Inferior parietal cortex (tissue), 1 donor: ENCODE measurements at regions not wholly inside any gene's neighbourhood (a gene's known extent, or its start where the extent isn't known, plus 50 kb on each side); places are given as distances from the start of the nearest gene placed in this dataset.
A peak's percentile ranks its signal among the peaks of the same experiment; 100 is the strongest.

Experiments
- DNase-seq: peaks from one replicate; pipeline ENCODE4 v3.0.0-alpha.2; 2016; ENCODE audit errors: extremely low spot score

DNA sequence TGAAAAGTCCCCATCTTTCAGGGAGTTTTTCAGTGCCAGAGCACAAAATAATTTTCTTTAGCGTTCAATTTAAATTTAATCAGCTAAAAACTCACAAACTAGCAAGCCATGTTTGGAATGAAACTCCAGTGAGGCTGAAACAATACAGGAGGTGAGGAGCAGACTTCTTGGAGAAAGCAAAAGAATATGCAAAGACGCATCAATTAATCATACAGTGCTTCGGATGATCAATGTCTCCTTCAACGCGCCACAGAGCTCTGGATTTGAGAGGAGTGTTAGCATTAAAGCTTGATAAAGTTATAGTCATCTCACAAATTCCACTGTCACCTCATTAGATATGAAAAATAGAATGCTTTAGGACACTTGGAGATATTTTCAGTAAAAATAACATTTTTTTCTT, 248.0 kb downstream of the WDR11 start:
- DNase-seq: no peak

DNA sequence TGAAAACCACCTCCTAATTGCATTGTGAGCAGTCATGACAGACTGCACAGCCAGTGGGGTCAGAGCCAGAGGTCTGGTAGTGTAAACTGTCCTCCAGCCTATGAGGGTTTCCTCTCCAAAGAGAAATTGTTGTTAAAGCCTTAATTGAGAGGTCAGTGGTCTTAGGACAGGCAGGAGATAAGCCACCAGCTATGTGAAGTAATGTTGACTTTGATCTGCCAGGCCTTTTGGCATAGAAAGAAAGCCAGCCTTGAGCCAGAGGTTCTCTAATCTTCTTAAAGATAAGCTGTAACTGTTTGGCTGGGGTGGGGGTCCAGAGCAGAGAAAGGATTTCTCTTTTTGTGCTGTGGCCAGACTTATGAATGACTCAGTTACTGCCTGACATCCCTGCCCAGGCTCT, 248.4 kb downstream of the WDR11 start:
- DNase-seq: no peak

DNA sequence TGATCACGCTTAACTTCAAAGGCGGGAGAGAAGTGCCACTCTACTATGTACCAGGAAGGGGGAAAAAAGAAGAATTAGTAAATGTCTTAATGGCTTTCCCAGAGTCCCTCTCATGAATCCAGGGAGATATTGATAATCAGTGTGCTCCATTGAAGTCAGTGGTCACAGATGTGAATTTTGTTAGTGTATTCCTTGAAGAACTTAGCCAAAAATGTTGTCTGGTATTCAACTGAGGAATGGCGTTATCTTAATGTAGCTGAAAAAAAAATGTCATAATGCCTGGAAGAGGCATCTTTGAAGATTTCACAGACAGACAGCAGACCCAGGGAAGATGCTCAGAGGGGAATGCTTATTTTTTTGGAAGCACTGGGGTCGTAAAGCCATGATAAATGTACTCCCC, 250.4 kb downstream of the WDR11 start:
- no peak for DNase-seq

DNA sequence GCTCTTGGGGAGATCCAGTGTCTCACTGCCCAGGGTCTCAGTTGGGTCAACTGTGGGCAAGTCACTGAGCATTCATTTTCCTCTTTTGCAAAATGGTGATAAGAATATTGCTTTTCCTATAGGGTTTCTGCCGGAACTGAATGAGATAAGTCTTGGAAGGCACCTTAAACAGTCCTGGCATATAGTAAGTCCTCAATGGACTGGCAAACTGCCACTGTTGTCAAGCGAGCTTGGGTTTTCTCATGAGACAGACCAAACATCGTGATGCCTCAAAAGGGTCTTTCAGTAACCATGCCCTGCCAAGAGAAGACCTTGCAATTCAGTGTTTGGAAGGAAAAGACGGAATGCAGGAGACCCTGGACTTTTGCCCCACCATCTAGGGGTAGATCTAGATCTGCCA, 251.5 kb downstream of the WDR11 start:
- no peak for DNase-seq

DNA sequence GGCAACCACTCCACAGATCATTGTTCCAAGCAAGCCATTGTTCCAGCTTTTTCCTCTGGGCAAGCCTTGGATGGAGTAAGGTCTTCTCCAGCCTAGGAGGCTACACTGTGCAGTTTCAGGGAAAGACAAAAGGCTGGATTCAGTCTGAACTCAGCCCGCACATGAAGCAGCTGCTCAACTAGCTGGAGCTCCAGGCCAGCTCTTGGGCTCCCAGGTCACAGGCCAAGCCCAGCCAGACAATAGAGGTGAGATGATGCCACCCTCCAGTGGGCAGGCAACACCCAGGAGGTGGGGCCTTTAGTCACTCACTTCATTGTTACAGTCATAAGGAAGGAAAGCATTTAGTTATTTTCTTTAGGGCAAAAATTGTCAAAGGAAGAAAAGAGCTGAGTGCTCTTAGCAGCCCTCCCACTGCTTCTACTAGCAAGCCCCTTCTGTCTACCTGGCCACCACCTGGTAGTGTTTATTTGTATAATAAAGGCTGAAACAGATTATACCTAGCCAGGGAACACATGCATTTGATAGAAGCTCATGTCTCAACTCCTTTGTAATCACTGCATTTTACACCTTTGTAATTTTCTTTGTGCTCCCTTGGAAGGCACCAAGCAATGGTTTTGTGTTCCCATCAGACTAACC, 253.4 kb downstream of the WDR11 start:
- DNase-seq: no peak

DNA sequence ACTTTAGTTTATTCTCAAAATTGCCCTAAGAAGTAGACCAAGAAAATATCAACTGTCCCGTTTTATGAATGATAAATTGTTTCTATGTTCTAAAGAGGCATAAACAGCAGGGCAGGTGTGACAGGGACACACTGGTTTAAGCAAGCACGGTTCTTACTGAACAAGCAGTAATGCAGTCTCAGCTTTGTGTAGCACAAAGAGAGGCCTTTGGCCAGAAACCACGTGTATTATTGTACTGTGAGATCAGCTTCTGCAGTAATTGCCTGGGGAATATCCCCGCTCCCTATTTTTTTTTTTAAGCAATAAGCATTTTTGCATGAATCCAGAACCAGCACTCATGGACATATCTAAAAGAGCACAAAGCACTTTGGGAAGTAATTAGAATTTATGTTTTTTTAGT, 255.4 kb downstream of the WDR11 start:
- DNase-seq: peak; percentile 35

DNA sequence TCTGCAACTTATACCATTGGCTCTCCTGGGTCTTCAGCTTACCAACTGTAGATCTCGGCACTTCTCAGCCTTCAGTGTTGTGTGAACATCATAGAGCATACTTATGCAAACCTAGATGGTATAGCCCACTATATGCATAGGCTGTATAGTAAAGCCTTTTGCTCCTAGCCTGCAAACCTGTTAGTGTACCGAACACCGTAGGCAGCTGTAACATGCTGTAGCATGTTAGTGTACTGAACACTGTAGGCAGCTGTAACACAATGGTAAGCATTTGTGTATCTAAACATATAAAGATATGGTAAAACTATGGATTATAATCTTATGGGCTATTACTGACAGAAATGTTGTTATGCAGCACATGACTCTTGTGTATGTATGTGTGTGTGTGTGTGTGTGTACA, 256.9 kb downstream of the WDR11 start:
- no peak for DNase-seq

DNA sequence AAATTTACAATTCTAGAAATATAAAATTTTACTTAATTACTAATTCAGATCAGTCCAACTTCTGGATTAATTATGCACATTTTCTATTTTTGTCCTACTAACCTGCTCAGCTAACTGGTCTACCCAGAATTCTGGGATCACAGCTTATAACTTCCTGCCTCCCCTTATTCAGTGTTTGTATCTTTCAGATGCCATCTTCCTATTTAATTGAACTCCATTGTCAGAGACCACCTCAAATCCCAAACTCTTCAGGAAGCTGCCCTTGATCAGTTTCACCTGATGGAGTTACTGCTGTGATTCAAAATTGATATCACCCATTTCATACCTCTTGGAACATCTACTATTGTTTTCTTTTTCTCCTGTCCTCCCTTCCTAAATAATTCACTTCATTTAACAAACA, 259.2 kb downstream of the WDR11 start:
- DNase-seq: no peak

DNA sequence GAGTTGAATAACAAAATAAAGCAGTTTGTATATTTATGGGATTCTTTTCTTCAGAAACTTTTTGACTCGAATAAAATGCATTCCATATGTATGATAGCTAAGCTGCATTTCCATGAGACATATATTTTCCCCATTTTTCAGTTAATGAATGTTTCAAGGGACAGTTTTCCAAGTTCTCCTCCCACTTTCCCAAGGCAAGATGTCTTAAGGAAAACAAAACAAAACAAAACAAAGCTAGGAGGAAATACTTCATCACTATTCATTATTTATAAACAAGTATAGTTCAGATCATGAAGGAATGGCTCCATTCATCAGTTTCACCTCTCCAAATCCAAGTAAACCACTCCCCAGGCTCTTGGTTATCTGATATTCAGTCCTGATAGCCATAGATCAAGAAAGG, 261.0 kb downstream of the WDR11 start:
- DNase-seq: no peak

DNA sequence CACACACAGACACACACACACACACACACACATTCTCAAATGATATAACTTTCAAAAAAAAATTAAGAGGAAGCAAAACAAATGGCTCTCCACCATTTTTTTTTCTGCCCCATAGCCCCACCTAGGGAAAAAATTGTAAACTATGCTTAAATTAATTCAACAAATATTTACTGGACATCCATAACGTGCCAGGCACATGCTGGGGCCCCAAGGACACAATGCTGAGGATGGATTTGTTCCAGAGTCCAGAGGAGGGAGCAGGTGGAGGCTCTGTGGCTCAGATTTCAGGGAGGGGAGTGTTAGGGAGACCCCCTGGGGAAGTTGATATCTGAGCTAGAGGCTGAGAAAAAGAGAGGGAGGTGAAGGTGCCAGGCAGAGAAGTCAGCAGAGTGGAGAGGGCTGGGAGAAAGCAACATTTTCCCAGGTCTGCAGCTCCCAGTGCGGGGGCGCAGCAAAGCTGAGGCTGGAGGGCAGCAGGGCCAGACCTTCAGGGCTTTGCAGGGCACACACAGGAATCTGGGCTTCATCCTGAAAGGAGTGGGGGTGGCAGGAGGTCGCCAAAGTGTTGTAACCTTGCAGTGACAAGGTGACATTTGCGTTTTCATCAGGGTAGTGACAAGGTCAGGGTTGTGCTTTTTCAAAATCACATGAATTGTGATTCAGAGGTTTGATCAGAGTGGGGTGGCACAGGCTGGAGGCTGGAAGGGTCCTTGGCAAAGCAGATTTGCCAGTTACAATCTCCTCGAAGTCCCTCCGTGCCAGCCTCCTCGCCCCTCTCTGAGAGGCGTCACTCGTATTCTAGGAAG, 261.6 kb downstream of the WDR11 start:
- no peak for DNase-seq

DNA sequence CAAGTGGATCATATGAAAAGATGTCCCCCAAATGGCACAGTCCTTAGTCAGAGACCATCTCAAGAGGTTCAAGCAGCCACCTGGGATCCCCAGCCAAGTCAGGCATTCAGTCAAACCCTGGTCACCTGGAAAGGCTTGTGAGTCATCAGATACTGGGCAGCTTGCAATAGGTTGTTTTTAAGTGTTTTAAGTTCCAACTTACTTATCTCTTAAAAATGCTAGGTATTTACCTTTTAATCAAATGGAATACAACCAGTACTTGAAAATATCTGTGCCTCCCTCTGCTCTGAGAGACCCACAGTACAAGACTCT, 262.2 kb downstream of the WDR11 start:
- DNase-seq: no peak

DNA sequence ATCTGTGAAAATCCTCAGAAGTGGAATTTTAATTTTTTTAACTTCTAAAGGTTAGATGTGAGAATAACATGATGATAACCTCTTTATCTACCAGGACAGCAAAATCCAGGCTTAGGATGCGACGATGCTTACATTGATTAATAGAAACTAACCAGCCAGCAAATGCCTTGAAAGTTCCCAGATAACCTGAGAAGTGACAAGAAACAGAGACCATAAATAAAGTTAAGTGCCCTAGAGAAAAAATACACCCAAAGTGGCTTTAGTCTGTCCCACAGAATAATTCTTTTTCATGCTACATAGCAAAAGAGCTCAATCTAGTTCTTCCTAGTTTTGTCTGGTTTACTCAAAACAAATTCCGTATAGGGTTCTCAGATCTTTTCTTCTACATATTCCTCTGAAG, 262.7 kb downstream of the WDR11 start:
- no peak for DNase-seq

DNA sequence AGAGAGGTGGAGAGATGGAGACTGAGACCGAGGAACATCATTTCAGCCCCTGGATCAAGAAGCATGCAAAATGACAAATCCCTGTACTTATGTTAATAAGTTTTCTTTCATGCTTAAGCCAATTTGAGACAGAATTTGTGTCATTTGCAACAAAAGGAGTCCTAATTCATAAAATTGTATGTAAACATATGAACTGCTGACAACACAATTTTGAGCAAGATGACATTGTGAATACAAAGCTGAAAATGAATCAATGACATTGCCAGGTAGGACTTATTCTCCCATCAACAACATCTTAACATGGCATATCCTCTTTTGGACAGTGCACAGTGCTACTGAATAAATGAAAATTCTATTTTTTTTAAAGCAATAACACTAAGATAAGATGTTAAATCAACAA, 264.0 kb downstream of the WDR11 start:
- no peak for DNase-seq

DNA sequence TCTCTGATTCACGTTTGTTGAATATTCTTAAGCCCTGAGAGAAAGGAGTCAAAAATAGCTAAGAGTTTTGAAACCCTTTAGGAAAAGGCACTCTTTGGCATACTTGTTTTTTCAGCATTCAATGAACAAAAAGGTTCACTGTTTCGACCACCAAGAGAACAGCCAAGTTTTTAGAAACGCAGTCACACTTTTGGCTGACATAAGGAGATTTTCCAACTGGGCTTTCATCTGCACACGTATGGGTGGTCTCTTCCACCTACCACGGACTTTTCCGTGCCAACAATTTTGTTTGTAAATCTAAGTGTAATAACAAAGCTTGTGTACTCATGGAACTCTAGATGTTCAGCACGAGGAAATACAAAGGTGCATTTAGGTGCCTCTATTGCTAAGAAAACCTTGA, 270.3 kb downstream of the WDR11 start:
- DNase-seq: no peak

DNA sequence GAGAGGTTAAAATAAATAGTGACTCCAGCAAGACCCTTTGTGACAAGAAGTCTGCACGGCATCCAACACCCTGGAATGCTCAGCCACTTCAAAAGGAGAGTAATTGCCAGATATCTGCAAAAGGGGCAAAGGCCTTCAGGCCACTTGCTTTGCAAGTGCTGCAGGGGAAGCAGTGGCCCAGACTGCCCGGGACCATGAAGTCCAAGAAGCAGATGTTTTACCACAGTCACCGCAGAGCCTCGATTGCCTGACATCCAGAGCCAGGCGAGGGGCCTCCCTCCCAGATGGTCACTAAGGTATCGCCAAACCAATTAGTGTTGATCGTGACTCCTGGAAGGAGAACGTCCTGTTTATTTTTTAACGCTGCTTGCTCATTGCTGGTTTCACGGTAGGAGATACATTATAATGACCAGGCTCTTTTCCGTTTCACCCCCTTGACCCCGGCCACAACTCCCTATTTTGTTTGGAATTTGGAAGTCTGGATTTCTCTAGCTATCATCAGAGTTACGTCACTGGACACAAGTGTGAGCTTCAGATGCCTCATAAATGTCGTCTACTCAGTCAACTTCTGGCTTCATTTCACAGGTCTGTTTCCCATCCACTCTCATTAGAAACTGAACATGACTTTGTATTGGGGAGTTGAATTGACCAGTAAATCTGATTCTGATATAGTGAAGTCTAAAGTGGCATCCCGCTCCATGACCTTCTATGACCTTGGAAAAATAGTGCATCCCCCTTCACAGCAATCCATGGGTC, 276.2 kb downstream of the WDR11 start:
- DNase-seq: no peak

DNA sequence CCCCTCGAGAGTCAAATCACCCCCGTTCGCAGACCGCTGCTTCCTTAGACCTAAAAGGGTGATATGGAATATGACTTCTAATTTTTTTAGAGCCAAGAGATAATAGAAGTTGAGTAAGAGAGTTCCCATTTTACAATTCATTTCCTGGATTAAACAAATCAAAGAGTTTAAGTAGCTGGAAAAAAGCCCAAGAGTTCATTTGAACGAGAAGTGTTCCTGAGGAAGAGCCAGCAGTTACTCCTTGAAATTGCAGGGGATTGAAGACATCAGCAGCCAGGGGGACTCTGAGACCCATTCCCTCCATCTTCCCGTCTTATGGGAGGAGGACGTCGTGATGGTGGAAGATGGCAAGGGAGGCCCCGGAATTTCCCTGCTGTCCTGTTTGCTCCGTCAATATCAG, 277.0 kb downstream of the WDR11 start:
- no peak for DNase-seq

DNA sequence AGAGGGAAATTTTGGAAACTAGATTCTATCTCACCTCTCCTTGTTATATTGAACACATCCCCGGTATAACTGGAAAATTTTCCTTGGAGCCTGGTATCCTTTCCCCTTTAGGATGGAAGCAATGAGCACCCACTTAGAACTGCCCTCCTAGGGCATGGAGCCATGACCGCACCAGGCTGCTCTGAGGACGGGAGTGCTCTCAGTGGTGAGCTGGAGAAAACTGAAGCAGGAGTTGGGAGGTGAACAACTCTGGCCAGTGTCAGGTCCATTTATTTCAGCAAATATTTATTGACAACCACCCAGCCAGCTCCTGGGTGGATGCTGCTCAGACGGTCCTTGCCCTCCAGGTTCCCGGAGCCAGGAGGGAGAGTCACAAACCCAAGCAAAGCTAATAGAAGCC, 278.1 kb downstream of the WDR11 start:
- DNase-seq: no peak

DNA sequence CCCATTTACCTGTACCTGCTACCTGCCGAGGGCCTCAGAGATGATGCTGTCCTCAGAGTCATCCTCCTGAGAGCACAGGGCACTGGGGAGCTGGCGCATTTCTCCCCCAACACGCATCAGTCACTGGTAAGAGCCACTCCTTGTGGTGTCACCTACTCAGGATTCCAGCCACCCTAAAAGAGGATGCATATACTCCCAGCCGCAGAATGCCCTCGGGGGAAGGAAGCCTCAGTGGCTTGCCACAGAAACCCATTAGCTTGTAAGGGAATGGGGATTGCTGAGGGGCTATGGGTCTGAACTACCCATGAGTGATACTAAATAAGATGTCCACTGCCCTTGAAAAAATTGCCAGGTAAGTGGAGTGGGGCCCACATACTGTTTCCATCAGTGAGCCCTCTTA, 279.2 kb downstream of the WDR11 start:
- DNase-seq: no peak

DNA sequence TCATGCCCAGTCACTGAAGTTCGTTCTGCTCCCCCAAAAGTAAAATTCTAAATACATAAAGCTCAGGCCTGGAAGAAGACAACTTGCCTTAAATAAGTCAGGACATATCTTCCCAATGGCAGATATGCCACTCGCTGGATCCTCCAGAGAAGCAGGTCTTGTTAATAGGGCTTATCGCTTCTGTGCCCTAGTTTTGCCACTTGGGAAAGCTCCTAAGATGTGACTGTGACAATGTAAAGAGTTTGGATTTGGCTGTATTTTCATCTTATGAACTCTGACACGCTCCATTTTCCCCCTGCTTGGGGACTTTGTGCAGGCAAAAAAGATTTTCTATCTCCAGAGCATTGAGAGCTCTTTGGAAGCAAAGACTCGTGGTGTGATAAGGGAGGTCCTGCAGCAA, 279.9 kb downstream of the WDR11 start:
- peak; percentile 27 for DNase-seq

DNA sequence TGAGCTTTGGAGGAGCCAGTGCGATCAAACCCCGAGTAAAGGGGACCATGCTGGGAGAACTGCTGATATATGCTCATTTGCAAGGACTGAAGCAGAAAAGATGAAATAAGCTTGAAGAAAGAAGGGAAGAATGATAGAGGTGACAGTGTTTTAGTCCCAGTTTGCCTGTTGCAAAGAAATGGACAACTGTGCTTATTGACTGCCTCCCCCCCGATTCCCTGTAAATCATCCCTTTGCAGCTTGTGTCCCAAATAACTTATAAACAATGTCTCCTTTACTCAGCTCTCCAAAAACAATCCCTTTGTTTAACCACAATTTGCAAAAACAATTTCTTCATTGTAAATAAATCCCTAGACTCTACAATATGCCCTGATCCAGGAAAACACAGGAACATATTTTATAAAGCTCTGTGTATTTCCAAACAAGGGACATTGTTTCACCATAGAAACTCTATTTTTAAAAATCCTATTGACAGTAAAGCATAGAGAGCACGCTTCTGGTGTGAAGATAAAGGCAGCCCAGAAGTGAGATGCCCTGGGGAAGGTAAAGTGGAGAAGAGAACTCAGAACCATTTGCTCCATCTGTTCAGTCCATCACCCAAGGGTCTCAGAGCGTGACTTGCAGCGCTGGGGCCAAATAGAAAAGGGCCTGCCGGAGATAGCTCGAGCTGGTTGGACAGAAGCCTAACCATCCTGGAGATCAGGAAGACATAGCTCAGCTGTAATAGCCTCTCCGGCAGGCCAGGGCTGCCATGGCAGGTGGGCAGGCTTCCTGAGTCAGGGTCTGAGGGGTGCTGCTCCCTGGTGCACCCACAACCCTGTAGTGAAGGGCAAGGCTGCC, 280.5 kb downstream of the WDR11 start:
- peak; percentile 58 for DNase-seq

DNA sequence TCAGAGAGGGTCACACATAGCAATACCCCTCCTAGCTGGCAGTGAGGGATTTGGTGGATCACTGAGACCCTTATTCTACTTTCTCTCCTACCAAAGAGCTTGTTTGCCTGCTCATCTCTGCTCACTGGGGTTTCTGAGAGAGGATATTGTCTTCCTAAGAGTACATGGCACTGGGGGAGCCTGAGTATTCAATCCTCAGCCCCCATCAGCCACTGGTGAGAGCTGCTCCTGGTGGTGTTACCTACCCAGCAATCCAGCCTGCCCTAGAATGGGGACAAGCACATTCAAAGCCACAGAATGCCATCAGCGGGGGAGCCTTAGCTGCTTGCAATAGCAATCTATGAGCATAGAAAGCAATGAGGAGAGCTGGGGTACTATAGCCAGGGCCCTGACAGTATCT, 281.1 kb downstream of the WDR11 start:
- no peak for DNase-seq

DNA sequence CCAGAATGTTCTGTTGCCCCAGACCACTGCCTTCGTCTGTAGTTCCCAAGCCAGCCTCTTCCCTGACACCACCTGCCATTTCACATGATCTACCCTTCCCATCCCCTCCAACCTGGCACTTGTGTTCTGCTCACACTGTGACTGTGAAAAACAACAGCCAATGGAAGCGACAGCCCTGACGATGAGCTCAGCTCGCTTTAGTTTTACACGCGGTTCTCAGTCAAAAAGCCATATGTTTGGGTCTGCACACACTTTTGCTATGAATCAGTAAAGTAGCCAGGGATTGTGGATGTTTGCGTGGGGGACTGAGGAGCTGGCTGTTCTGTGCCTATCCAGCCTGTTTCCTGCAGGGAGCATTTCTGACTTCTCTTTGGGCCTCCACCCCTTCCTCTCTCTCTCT, 282.7 kb downstream of the WDR11 start:
- DNase-seq: no peak
